HG03575 (cell line): ENCODE measurements at regions not wholly inside any gene's neighbourhood (a gene's known extent, or its start where the extent isn't known, plus 50 kb on each side); places are given as distances from the start of the nearest gene placed in this dataset.

Source experiments
- ATAC-seq: cut with Tn5 transposase; IDR thresholded peaks from one replicate; pipeline ENCODE4 v1.9.1; 2021; ENCODE audit not compliant: unreplicated experiment, insufficient number of reproducible peaks, low FRiP score; ENCODE audit errors: extremely low read depth

DNA sequence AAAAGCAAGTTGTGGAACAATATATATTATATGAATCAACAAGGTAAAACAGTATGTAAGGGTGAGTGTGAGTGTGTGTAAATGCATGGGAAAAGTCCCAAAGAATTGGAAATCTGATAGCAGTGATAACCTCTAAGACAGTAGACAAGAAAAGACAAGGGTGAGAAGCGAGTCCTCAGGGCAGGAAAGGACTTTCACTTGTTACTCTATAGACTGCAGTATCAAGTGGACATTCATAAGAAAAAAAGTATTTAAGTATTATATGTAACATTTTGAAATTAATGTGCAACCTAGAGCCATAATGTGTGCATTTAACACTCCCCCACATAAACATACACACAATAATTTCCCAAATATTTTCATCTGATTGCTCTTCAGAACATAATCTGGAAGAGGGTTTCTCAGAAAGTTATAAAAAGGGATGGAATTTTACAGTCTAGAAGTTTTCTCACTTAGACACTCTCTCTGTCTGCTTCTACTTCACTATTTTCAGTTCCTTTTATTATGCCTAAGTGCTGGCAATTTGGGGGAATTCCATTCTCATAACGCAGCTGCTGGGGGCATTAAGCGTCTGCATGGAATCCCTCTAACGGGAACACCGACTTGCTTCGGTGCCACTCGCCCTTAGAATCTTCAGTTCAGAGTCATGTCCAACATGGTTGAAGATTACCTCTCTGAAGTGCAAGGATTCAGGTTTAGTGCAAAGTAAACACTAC is 50.0 kb upstream of the CDIN1 start:
- no peak for ATAC-seq
